HG03196 (cell line): ENCODE measurements at regions not wholly inside any gene's neighbourhood (a gene's known extent, or its start where the extent isn't known, plus 50 kb on each side); places are given as distances from the start of the nearest gene placed in this dataset.
A peak's percentile ranks its signal among the peaks of the same experiment; 100 is the strongest.
"Not testable (repeated sequence)": the region's sequence is repeated elsewhere in the genome, so short reads cannot be mapped to it uniquely, and the experiment has no call there.

Experiments
- ATAC-seq: cut with Tn5 transposase; IDR thresholded peaks from one replicate; pipeline ENCODE4 v1.9.1; 2021; ENCODE audit not compliant: unreplicated experiment

- no peak for ATAC-seq
These were observed 54.4 kb downstream of the PRR18 start for GRCh38 chr6:166253778-166254204.

- ATAC-seq: no peak
These were observed 54.9 kb downstream of the PRR18 start for GRCh38 chr6:166253281-166253681.

GRCh38 chr6:166252601-166253000 lies 55.6 kb downstream of the PRR18 start:
- no peak for ATAC-seq

GRCh38 chr6:166251655-166252054 lies 56.5 kb downstream of the PRR18 start:
- no peak for ATAC-seq

GRCh38 chr6:166251211-166251610 lies 57.0 kb downstream of the PRR18 start:
- no peak for ATAC-seq

- not testable (repeated sequence) for ATAC-seq
These were observed 59.0 kb downstream of the PRR18 start for GRCh38 chr6:166249061-166249785.

- ATAC-seq: peak; percentile 11
These were observed 63.0 kb downstream of the PRR18 start for GRCh38 chr6:166245148-166245547.

GRCh38 chr6:166244353-166245045 lies 63.7 kb downstream of the PRR18 start:
- peak; percentile 93 for ATAC-seq

GRCh38 chr6:166242888-166243287 lies 65.3 kb downstream of the PRR18 start:
- no peak for ATAC-seq

- ATAC-seq: no peak
These were observed 66.2 kb downstream of the PRR18 start for GRCh38 chr6:166241974-166242373.

GRCh38 chr6:166240889-166241288 lies 67.3 kb downstream of the PRR18 start:
- no peak for ATAC-seq

- no peak for ATAC-seq
These were observed 70.0 kb upstream of the TBXT start for GRCh38 chr6:166237617-166238016.

GRCh38 chr6:166236596-166236995 lies 68.9 kb upstream of the TBXT start:
- ATAC-seq: no peak

- no peak for ATAC-seq
These were observed 68.1 kb upstream of the TBXT start for GRCh38 chr6:166235666-166236292.

GRCh38 chr6:166231181-166231580 lies 63.5 kb upstream of the TBXT start:
- ATAC-seq: not testable (repeated sequence)

GRCh38 chr6:166228839-166229528 lies 61.3 kb upstream of the TBXT start:
- no peak for ATAC-seq

- no peak for ATAC-seq
These were observed 60.8 kb upstream of the TBXT start for GRCh38 chr6:166228425-166228824.

- ATAC-seq: no peak
These were observed 55.4 kb upstream of the TBXT start for GRCh38 chr6:166223079-166223478.

- no peak for ATAC-seq
These were observed 55.0 kb upstream of the TBXT start for GRCh38 chr6:166222631-166223030.

GRCh38 chr6:166221636-166222035 lies 54.0 kb upstream of the TBXT start:
- ATAC-seq: no peak

- ATAC-seq: no peak
These were observed 53.4 kb upstream of the TBXT start for GRCh38 chr6:166221040-166221439.
